ENCODE measurements at regions not wholly inside any gene's neighbourhood (a gene's known extent, or its start where the extent isn't known, plus 50 kb on each side); places are given as distances from the start of the nearest gene placed in this dataset.

GRCh38 chr3:194279101-194279500, 72.0 kb downstream of the CPN2 start:
- ATAC-seq (no peak), DNase-seq (no peak)
- intact Hi-C loops (cut with DNase I) = loop anchor here in 1 of 2 donors (10.0 kb wide), 1 partner anchor 274 kb away; no protein-coding TSS in a partner anchor
- Histone ChIP-seq H3K4me1 (peaks cover 35% of the 10 kb centered on the region), H3K4me3 (no peak overlapping the region), H3K27me3 (ENCODE audit: insufficient read depth in 3 of 3, low read length in 2 of 3) (no peaks in the 10 kb centered on the region), H3K9me3 (no peaks in the 10 kb centered on the region), H3K36me3 (ENCODE audit: insufficient read depth in 1 of 2, low read depth in 1 of 2) (no peaks in the 10 kb centered on the region), H3K27ac (no peak overlapping the region)
- WGBS, 3 donors = 91 to 97% (median 93%) methylated on average over 9 of the region's 9 CpGs
- TF ChIP-seq CTCF (IDR thresholded peaks at IDR 0.05) = no peak

- no peaks in the 10 kb centered on the region for H3K9me3 ChIP-seq
- DNase-seq = peak in 1 of 2 donors; percentile 2
- no peak for ATAC-seq
- no peaks in the 10 kb centered on the region for H3K27me3 ChIP-seq (ENCODE audit: insufficient read depth in 3 of 3, low read length in 2 of 3)
- H3K27ac ChIP-seq = no peak overlapping the region
- no peak overlapping the region for H3K4me3 ChIP-seq
- WGBS, 3 donors = 91 to 95% (median 93%) methylated on average over 5 of the region's 5 CpGs
- peaks cover 35% of the 10 kb centered on the region for H3K4me1 ChIP-seq
- H3K36me3 ChIP-seq (ENCODE audit: insufficient read depth in 1 of 2, low read depth in 1 of 2) = no peaks in the 10 kb centered on the region
- no peak for TF ChIP-seq CTCF (IDR thresholded peaks at IDR 0.05)
- intact Hi-C loops (cut with DNase I) = loop anchor here in 1 of 2 donors (10.0 kb wide), 1 partner anchor 275 kb away; no protein-coding TSS in a partner anchor
Measured at GRCh38 chr3:194279701-194280360, 71.3 kb downstream of the CPN2 start.

- DNase-seq = peak in 1 of 2 donors; percentile 5
- ATAC-seq = no peak
- Histone ChIP-seq H3K27ac (no peak overlapping the region), H3K27me3 (ENCODE audit: insufficient read depth in 3 of 3, low read length in 2 of 3) (no peaks in the 10 kb centered on the region), H3K4me1 (peaks cover 34% of the 10 kb centered on the region), H3K36me3 (ENCODE audit: insufficient read depth in 1 of 2, low read depth in 1 of 2) (no peaks in the 10 kb centered on the region), H3K4me3 (no peak overlapping the region), H3K9me3 (no peaks in the 10 kb centered on the region)
- WGBS, 3 donors = 94 to 97% (median 95%) methylated on average over 2 of the region's 2 CpGs
- no peak for TF ChIP-seq CTCF (IDR thresholded peaks at IDR 0.05)
- intact Hi-C loops (cut with DNase I) = no loop called here
Measured at GRCh38 chr3:194280777-194281176, 70.4 kb downstream of the CPN2 start.

- H3K4me3 ChIP-seq = no peak overlapping the region
- intact Hi-C loops (cut with DNase I) = no loop called here
- peaks cover 29% of the 10 kb centered on the region for H3K4me1 ChIP-seq
- DNase-seq (peak in 1 of 2 donors; percentile 2), ATAC-seq (no peak)
- no peak overlapping the region for H3K27ac ChIP-seq
- WGBS, 3 donors = 97 to 98% (median 97%) methylated on average over 8 of the region's 8 CpGs
- no peaks in the 10 kb centered on the region for H3K36me3 ChIP-seq (ENCODE audit: insufficient read depth in 1 of 2, low read depth in 1 of 2)
- H3K27me3 ChIP-seq (ENCODE audit: insufficient read depth in 3 of 3, low read length in 2 of 3) = no peaks in the 10 kb centered on the region
- no peaks in the 10 kb centered on the region for H3K9me3 ChIP-seq
- no peak for TF ChIP-seq CTCF (IDR thresholded peaks at IDR 0.05)
Measured at GRCh38 chr3:194281306-194281705, 69.8 kb downstream of the CPN2 start.

- H3K36me3 ChIP-seq (ENCODE audit: insufficient read depth in 1 of 2, low read depth in 1 of 2) = no peaks in the 10 kb centered on the region
- peaks cover 24% of the 10 kb centered on the region for H3K4me1 ChIP-seq
- DNase-seq = peak in 1 of 2 donors; percentile 0
- no peak for ATAC-seq
- no peaks in the 10 kb centered on the region for H3K27me3 ChIP-seq (ENCODE audit: insufficient read depth in 3 of 3, low read length in 2 of 3)
- H3K9me3 ChIP-seq = no peaks in the 10 kb centered on the region
- intact Hi-C loops (cut with DNase I) = no loop called here
- no peak for TF ChIP-seq CTCF (IDR thresholded peaks at IDR 0.05)
- WGBS, 3 donors = 89 to 94% (median 91%) methylated on average over 10 of the region's 10 CpGs
- H3K4me3 ChIP-seq = no peak overlapping the region
- H3K27ac ChIP-seq = no peak overlapping the region
Measured at GRCh38 chr3:194281766-194282165, 69.4 kb downstream of the CPN2 start.
